HG02973 (cell line): ENCODE measurements at regions not wholly inside any gene's neighbourhood (a gene's known extent, or its start where the extent isn't known, plus 50 kb on each side); places are given as distances from the start of the nearest gene placed in this dataset.
"Not testable (repeated sequence)": the region's sequence is repeated elsewhere in the genome, so short reads cannot be mapped to it uniquely, and the experiment has no call there.

Source experiments
- ATAC-seq: cut with Tn5 transposase; IDR thresholded peaks from one replicate; pipeline ENCODE4 v1.9.1; 2021; ENCODE audit warnings: moderate library complexity; ENCODE audit not compliant: unreplicated experiment

GRCh38 chr2:207437524-207438143 lies 92.1 kb upstream of the CREB1 start:
- ATAC-seq: no peak

GRCh38 chr2:207438414-207439126 lies 91.2 kb upstream of the CREB1 start:
- ATAC-seq: no peak

- not testable (repeated sequence) for ATAC-seq
These were observed 89.9 kb upstream of the CREB1 start for GRCh38 chr2:207439881-207440280.

GRCh38 chr2:207444756-207445155 lies 85.0 kb upstream of the CREB1 start:
- ATAC-seq: no peak

- ATAC-seq: no peak
These were observed 83.1 kb upstream of the CREB1 start for GRCh38 chr2:207446653-207447052.

GRCh38 chr2:207448006-207448405 lies 81.8 kb upstream of the CREB1 start:
- no peak for ATAC-seq

GRCh38 chr2:207449642-207450165 lies 80.1 kb upstream of the CREB1 start:
- no peak for ATAC-seq

- ATAC-seq: no peak
These were observed 79.6 kb upstream of the CREB1 start for GRCh38 chr2:207450186-207450585.

- no peak for ATAC-seq
These were observed 71.2 kb upstream of the CREB1 start for GRCh38 chr2:207458582-207458981.

GRCh38 chr2:207459990-207460757 lies 69.6 kb upstream of the CREB1 start:
- peak; percentile 76 for ATAC-seq

GRCh38 chr2:207463433-207463832 lies 66.3 kb upstream of the CREB1 start:
- ATAC-seq: no peak

GRCh38 chr2:207464007-207464406 lies 65.8 kb upstream of the CREB1 start:
- no peak for ATAC-seq

- ATAC-seq: no peak
These were observed 63.9 kb upstream of the CREB1 start for GRCh38 chr2:207465894-207466293.

GRCh38 chr2:207467716-207468347 lies 61.9 kb upstream of the CREB1 start:
- no peak for ATAC-seq

- no peak for ATAC-seq
These were observed 61.3 kb upstream of the CREB1 start for GRCh38 chr2:207468488-207468887.

- ATAC-seq: no peak
These were observed 60.3 kb upstream of the CREB1 start for GRCh38 chr2:207469451-207469850.

- ATAC-seq: no peak
These were observed 59.6 kb upstream of the CREB1 start for GRCh38 chr2:207469943-207470729.

GRCh38 chr2:207471261-207471660 lies 58.5 kb upstream of the CREB1 start:
- no peak for ATAC-seq

GRCh38 chr2:207472343-207473048 lies 57.3 kb upstream of the CREB1 start:
- no peak for ATAC-seq
